ENCODE measurements at regions not wholly inside any gene's neighbourhood (a gene's known extent, or its start where the extent isn't known, plus 50 kb on each side); places are given as distances from the start of the nearest gene placed in this dataset.

DNA sequence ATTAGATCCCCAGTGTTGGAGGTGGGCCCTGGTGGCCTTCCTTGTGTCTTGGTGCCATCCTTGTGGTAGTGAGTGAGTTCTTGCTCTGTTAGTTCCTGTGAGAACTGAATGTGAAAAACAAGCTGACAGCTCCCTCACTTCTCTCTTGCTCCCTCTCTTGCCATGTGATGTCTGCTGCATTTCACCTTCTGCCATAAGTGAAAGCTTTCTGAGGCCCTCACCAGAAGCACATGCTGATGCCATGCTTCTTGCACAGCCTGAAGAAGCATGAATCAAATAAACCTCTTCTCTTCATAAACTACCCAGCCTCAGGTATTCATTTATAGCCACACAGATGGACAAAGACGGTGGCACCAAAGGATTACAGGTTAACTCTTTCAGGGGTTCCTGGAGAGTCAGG is 166.1 kb upstream of the ETV3 start:
- Histone ChIP-seq H3K27ac (ENCODE audit: low read depth, low read length) (no peak overlapping the region), H3K9me2 (ENCODE audit: insufficient read depth) (no peaks in the 10 kb centered on the region), H3K36me3 (ENCODE audit: control insufficient read depth in 1 of 2, insufficient read depth in 2 of 2, low read length in 2 of 2) (no peaks in the 10 kb centered on the region), H3K4me1 (ENCODE audit: control insufficient read depth in 1 of 2, insufficient read depth in 2 of 2, low read length in 2 of 2) (no peaks in the 10 kb centered on the region), H3K27me3 (ENCODE audit: insufficient read depth, low read length) (peaks cover 53% of the 10 kb centered on the region), H2AFZ (ENCODE audit: low read depth, low read length, poor library complexity, severe bottlenecking) (no peak overlapping the region), H3K9ac (ENCODE audit: low read length) (no peak overlapping the region), H3K4me2 (ENCODE audit: low read length) (no peak overlapping the region), H3K9me3 (ENCODE audit: control insufficient read depth in 1 of 2, insufficient read depth in 1 of 2, low read depth in 1 of 2, low read length in 2 of 2) (no peaks in the 10 kb centered on the region), H3K79me2 (ENCODE audit: insufficient read depth, low read length) (no peaks in the 10 kb centered on the region), H3K4me3 (replicated peaks in 1 of 2; ENCODE audit: low read depth in 1 of 2, low read length in 2 of 2) (no peak overlapping the region), H4K20me1 (ENCODE audit: insufficient read depth) (no peaks in the 10 kb centered on the region)
- no peak for DNase-seq (ENCODE audit: low read depth, low spot score)
- intact Hi-C loops (cut with micrococcal nuclease): no loop called here
- ChIA-PET POLR2A (no interaction called here), CTCF (no interaction called here), RAD21 (ENCODE audit: low non-redundant PET in 1 of 2, low total read pairs in 2 of 2, uncharacterized antibody in 2 of 2, unreplicated experiment in 2 of 2) (no interaction called here)
- TF ChIP-seq SIN3A (IDR thresholded peaks at IDR 0.05; ENCODE audit: low read depth) (no peak), POLR2A (IDR thresholded peaks at IDR 0.05; ENCODE audit: borderline replicate concordance, extremely low read depth, insufficient read depth, insufficient read length) (no peak), RAD21 (IDR thresholded peaks at IDR 0.05; ENCODE audit: low read depth) (no peak), EZH2 (IDR thresholded peaks at IDR 0.05) (no peak), CEBPB (IDR thresholded peaks at IDR 0.05; ENCODE audit: low read depth) (no peak), EZH2phosphoT487 (IDR thresholded peaks at IDR 0.05; ENCODE audit: borderline replicate concordance) (no peak), SP1 (IDR thresholded peaks at IDR 0.05; ENCODE audit: low read depth) (no peak)
- TF ChIP-seq, protein P1, sequence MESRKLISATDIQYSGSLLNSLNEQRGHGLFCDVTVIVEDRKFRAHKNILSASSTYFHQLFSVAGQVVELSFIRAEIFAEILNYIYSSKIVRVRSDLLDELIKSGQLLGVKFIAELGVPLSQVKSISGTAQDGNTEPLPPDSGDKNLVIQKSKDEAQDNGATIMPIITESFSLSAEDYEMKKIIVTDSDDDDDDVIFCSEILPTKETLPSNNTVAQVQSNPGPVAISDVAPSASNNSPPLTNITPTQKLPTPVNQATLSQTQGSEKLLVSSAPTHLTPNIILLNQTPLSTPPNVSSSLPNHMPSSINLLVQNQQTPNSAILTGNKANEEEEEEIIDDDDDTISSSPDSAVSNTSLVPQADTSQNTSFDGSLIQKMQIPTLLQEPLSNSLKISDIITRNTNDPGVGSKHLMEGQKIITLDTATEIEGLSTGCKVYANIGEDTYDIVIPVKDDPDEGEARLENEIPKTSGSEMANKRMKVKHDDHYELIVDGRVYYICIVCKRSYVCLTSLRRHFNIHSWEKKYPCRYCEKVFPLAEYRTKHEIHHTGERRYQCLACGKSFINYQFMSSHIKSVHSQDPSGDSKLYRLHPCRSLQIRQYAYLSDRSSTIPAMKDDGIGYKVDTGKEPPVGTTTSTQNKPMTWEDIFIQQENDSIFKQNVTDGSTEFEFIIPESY (IDR thresholded peaks at IDR 0.05; ENCODE audit: extremely low read depth, insufficient replicate concordance, low read length): no peak
- TF ChIP-seq, protein P2, sequence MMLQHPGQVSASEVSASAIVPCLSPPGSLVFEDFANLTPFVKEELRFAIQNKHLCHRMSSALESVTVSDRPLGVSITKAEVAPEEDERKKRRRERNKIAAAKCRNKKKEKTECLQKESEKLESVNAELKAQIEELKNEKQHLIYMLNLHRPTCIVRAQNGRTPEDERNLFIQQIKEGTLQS (IDR thresholded peaks at IDR 0.05): no peak
- ATAC-seq: no peak
- BruUV-seq (replicated peaks): no TSS peak

DNA sequence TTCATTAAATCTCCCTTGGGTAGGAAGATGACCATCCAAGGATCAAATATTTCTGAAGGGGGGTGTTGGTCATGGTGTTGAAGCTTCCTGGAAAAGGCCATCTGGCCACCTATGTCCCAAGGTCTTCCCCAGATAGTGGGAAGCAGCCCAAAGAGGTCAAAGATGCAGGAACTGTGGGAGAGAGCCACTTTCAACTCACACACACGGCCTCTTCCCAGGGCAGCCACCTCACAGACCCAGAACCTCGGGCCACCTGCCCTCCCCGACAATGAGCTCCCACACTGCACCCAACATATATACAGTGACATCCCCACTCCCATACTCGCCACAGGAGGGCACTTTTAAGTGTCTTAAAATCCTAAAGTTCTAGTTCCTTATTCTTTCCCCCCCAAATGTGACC is 164.5 kb upstream of the ETV3 start:
- intact Hi-C loops (cut with micrococcal nuclease): no loop called here
- ATAC-seq (no peak), DNase-seq (ENCODE audit: low read depth, low spot score) (no peak)
- no peaks in the 10 kb centered on the region for H3K9me3 ChIP-seq (ENCODE audit: control insufficient read depth in 1 of 2, insufficient read depth in 1 of 2, low read depth in 1 of 2, low read length in 2 of 2)
- RAD21 ChIA-PET (ENCODE audit: low non-redundant PET in 1 of 2, low total read pairs in 2 of 2, uncharacterized antibody in 2 of 2, unreplicated experiment in 2 of 2): no interaction called here
- H3K9me2 ChIP-seq (ENCODE audit: insufficient read depth): no peaks in the 10 kb centered on the region
- no TSS peak for BruUV-seq (replicated peaks)
- no peaks in the 10 kb centered on the region for H3K4me1 ChIP-seq (ENCODE audit: control insufficient read depth in 1 of 2, insufficient read depth in 2 of 2, low read length in 2 of 2)
- POLR2A ChIA-PET: no interaction called here
- no peaks in the 10 kb centered on the region for H4K20me1 ChIP-seq (ENCODE audit: insufficient read depth)
- H3K4me2 ChIP-seq (ENCODE audit: low read length): no peak overlapping the region
- H3K79me2 ChIP-seq (ENCODE audit: insufficient read depth, low read length): no peaks in the 10 kb centered on the region
- CTCF ChIA-PET: no interaction called here
- peaks cover 39% of the 10 kb centered on the region for H3K27me3 ChIP-seq (ENCODE audit: insufficient read depth, low read length)
- H3K4me3 ChIP-seq (replicated peaks in 1 of 2; ENCODE audit: low read depth in 1 of 2, low read length in 2 of 2): no peak overlapping the region
- no peak overlapping the region for H2AFZ ChIP-seq (ENCODE audit: low read depth, low read length, poor library complexity, severe bottlenecking)
- H3K36me3 ChIP-seq (ENCODE audit: control insufficient read depth in 1 of 2, insufficient read depth in 2 of 2, low read length in 2 of 2): no peaks in the 10 kb centered on the region
- H3K27ac ChIP-seq (ENCODE audit: low read depth, low read length): no peak overlapping the region
- no peak overlapping the region for H3K9ac ChIP-seq (ENCODE audit: low read length)
- TF ChIP-seq, protein P3, sequence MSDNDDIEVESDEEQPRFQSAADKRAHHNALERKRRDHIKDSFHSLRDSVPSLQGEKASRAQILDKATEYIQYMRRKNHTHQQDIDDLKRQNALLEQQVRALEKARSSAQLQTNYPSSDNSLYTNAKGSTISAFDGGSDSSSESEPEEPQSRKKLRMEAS (IDR thresholded peaks at IDR 0.05): no peak
- TF ChIP-seq CBX3 (IDR thresholded peaks at IDR 0.05; ENCODE audit: low read depth) (no peak), SIN3A (IDR thresholded peaks at IDR 0.05; ENCODE audit: low read depth) (no peak), RAD21 (IDR thresholded peaks at IDR 0.05; ENCODE audit: low read depth) (no peak), YY1 (IDR thresholded peaks at IDR 0.05; ENCODE audit: extremely low read depth, insufficient replicate concordance, low read depth, low read length) (no peak), ELF1 (IDR thresholded peaks at IDR 0.05; ENCODE audit: borderline replicate concordance, low read depth) (no peak), POLR2AphosphoS5 (IDR thresholded peaks at IDR 0.05; ENCODE audit: low read depth, low read length) (no peak), EZH2phosphoT487 (IDR thresholded peaks at IDR 0.05; ENCODE audit: borderline replicate concordance) (no peak), TCF7L2 (IDR thresholded peaks at IDR 0.05; ENCODE audit: borderline replicate concordance, extremely low read depth, insufficient read depth, insufficient read length) (no peak), EGR1 (IDR thresholded peaks at IDR 0.05; ENCODE audit: low read depth) (no peak), EZH2 (IDR thresholded peaks at IDR 0.05) (no peak), CEBPB (IDR thresholded peaks at IDR 0.05; ENCODE audit: low read depth) (no peak), ZFX (IDR thresholded peaks at IDR 0.05) (no peak)
- TF ChIP-seq, protein P4, sequence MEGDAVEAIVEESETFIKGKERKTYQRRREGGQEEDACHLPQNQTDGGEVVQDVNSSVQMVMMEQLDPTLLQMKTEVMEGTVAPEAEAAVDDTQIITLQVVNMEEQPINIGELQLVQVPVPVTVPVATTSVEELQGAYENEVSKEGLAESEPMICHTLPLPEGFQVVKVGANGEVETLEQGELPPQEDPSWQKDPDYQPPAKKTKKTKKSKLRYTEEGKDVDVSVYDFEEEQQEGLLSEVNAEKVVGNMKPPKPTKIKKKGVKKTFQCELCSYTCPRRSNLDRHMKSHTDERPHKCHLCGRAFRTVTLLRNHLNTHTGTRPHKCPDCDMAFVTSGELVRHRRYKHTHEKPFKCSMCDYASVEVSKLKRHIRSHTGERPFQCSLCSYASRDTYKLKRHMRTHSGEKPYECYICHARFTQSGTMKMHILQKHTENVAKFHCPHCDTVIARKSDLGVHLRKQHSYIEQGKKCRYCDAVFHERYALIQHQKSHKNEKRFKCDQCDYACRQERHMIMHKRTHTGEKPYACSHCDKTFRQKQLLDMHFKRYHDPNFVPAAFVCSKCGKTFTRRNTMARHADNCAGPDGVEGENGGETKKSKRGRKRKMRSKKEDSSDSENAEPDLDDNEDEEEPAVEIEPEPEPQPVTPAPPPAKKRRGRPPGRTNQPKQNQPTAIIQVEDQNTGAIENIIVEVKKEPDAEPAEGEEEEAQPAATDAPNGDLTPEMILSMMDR (IDR thresholded peaks at IDR 0.05 in 2 of 3, conservative IDR thresholded peaks at IDR 0.05 in 1 of 3; ENCODE audit: borderline replicate concordance in 1 of 3, insufficient read depth in 1 of 3, low read depth in 2 of 3, low read length in 2 of 3): no peak
